PC-3 (cell line): ENCODE measurements at regions not wholly inside any gene's neighbourhood (a gene's known extent, or its start where the extent isn't known, plus 50 kb on each side); places are given as distances from the start of the nearest gene placed in this dataset.
"Not testable (repeated sequence)": the region's sequence is repeated elsewhere in the genome, so short reads cannot be mapped to it uniquely, and the experiment has no call there.

ENCODE experiments used
- ATAC-seq: fragments of 200-7000 bp; cut with Tn5 transposase; 2 replicates; pipeline ENCODE4 v1.9.1; 2020; ENCODE audit warnings: mild to moderate bottlenecking, moderate library complexity
- BruUV-seq: library from RNA; stranded (reverse); fragments of 400-500 nt; replicated peaks from 2 replicates; lab custom pipeline; 2021; lab: Mats Ljungman, UMichigan
- CTCF ChIA-PET: fragments of 300-600 bp; sonication (Branson Sonifier 250); formaldehyde crosslinking; loops from one replicate; lab custom pipeline; 2022; ENCODE audit warnings: antibody characterized with exemption; lab: Charles Lee
- POLR2A ChIA-PET: fragments of 300-600 bp; sonication (Branson Sonifier 250); formaldehyde crosslinking; loops from one replicate; lab custom pipeline; 2022; ENCODE audit warnings: antibody characterized with exemption; ENCODE audit not compliant: unreplicated experiment; lab: Charles Lee
- DNase-seq: peaks from one replicate; pipeline ENCODE4 v3.0.0-alpha.2; 2015
- H2AFZ ChIP-seq: fragments of 300-600 bp; sonication (generic); 2 replicates; pipeline ENCODE4 v1.6.0; 2016; ENCODE audit warnings: antibody characterized with exemption, low read length
- H3F3A ChIP-seq: fragments of 300-600 bp; sonication (generic); one replicate; pipeline ENCODE4 v1.6.0; 2017; ENCODE audit warnings: antibody characterized with exemption, low read length, control low read depth, mild to moderate bottlenecking; ENCODE audit not compliant: unreplicated experiment
- H3K27ac ChIP-seq: fragments of 300-600 bp; sonication (generic); 2 replicates; pipeline ENCODE4 v1.5.1; 2016; ENCODE audit warnings: mild to moderate bottlenecking, low read length
- H3K27me3 ChIP-seq: fragments of 300-600 bp; sonication (generic); 2 replicates; pipeline ENCODE4 v1.6.1; 2016; ENCODE audit warnings: low read length, mixed read lengths
- H3K36me3 ChIP-seq: fragments of 300-600 bp; sonication (generic); 2 replicates; pipeline ENCODE4 v1.6.1; 2016; ENCODE audit warnings: low read depth, mixed run types, low read length, mixed read lengths
- H3K4me1 ChIP-seq: fragments of 300-600 bp; sonication (generic); 2 replicates; pipeline ENCODE4 v1.5.1; 2016; ENCODE audit warnings: low read length; ENCODE audit not compliant: insufficient read depth
- H3K4me2 ChIP-seq: fragments of 300-600 bp; sonication (generic); 2 replicates; pipeline ENCODE4 v1.6.0; 2016; ENCODE audit warnings: low read length
- H3K4me3 ChIP-seq: fragments of 300-600 bp; sonication (generic); 2 replicates; pipeline ENCODE4 v1.5.1; 2016; ENCODE audit warnings: mild to moderate bottlenecking, low read length, mixed read lengths
- H3K79me2 ChIP-seq: fragments of 300-600 bp; sonication (generic); 2 replicates; pipeline ENCODE4 v1.6.1; 2017; ENCODE audit warnings: low read length, mixed read lengths
- H3K9ac ChIP-seq: fragments of 300-600 bp; sonication (generic); 2 replicates; pipeline ENCODE4 v1.6.0; 2016; ENCODE audit warnings: mild to moderate bottlenecking, low read length
- H3K9me2 ChIP-seq: fragments of 300-600 bp; sonication (generic); replicated peaks from 2 replicates; pipeline ENCODE4 v1.6.1; 2016; ENCODE audit warnings: mixed run types, low read length, mixed read lengths
- H3K9me3 ChIP-seq: fragments of 300-600 bp; sonication (generic); 2 replicates; pipeline ENCODE4 v1.6.1; 2016; ENCODE audit warnings: low read length, mixed read lengths
- H4K20me1 ChIP-seq: fragments of 300-600 bp; sonication (generic); 2 replicates; pipeline ENCODE4 v1.6.1; 2016; ENCODE audit warnings: low read length, mixed read lengths
- CTCF ChIP-seq: fragments of 300-600 bp; sonication (generic); conservative IDR thresholded peaks from 2 replicates; pipeline ENCODE4 v1.5.1; 2017; ENCODE audit warnings: antibody characterized with exemption, low read depth, mild to moderate bottlenecking, low read length
- EZH2 ChIP-seq: fragments of 300-600 bp; sonication (generic); IDR thresholded peaks from one replicate; pipeline ENCODE4 v1.6.1; 2017; ENCODE audit warnings: antibody characterized with exemption, mild to moderate bottlenecking, low read length; ENCODE audit not compliant: unreplicated experiment
- EZH2phosphoT487 ChIP-seq: fragments of 300-600 bp; sonication (generic); IDR thresholded peaks from 2 replicates; pipeline ENCODE4 v1.6.1; 2018; ENCODE audit warnings: mild to moderate bottlenecking, antibody characterized with exemption, low read length, borderline replicate concordance
- intact Hi-C: fragments of 100-400 bp; cut with micrococcal nuclease; formaldehyde crosslinking; loops from 2 replicates; pipeline ENCODE4 v1.9.0; 2023

DNA sequence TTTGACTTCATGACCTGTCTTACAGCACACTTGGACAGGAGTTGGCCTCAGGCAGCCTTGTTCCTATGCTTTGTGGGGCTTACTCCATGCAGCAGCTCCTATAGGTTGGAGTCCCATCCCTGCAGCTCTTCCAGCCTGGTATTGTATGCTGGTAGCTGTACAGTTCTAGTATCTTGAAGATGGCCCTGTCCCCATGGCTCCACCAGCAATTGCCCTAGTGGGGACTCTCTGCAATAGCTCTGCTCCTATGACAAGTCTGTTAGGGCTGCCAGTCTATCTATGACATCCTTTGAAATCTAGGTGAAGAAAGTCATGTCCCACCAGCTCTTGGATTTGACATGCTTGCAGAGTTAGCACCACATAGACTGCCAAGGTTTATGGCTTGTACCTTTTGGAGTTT is 252.6 kb downstream of the ANTXR2 start:
- no peak for DNase-seq
- no TSS peak for BruUV-seq

DNA sequence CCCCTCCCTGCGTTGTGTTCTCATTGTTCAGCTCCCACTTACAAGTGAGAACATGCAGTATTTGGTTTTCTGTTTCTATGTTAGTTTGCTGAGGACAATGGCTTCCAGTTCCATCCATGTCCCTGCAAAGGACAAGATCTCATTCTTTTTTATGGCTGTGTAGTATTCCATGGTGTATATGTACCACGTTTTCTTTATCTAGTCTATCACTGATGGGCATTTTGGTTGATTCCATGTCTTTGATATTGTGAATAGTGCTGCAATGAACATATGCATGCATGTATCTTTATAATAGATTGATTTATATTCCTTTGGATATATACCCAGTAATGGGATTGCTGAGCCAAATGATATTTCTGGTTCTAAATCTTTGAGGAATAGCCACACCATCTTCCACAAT is 265.1 kb downstream of the ANTXR2 start:
- POLR2A ChIA-PET = not testable (repeated sequence)

More for the DNA sequence above, 252.6 kb downstream of the ANTXR2 start:
- intact Hi-C loops = no loop called here
- H3K36me3 ChIP-seq = no peaks in the 10 kb centered on the region
- H3K4me2 ChIP-seq = no peak overlapping the region
- no peak overlapping the region for H3K4me3 ChIP-seq
- H2AFZ ChIP-seq = no peak overlapping the region
- TF ChIP-seq EZH2 (no peak), EZH2phosphoT487 (no peak), CTCF (no peak)
- H3K79me2 ChIP-seq = no peaks in the 10 kb centered on the region
- no peaks in the 10 kb centered on the region for H4K20me1 ChIP-seq
- CTCF ChIA-PET = no interaction called here
- no peaks in the 10 kb centered on the region for H3K27me3 ChIP-seq
- no peaks in the 10 kb centered on the region for H3K9me3 ChIP-seq
- no peak overlapping the region for H3K27ac ChIP-seq
- POLR2A ChIA-PET = no interaction called here
- H3K4me1 ChIP-seq = no peaks in the 10 kb centered on the region
- H3K9ac ChIP-seq = no peak overlapping the region
- ATAC-seq = no peak
- no peaks in the 10 kb centered on the region for H3F3A ChIP-seq
- no peaks in the 10 kb centered on the region for H3K9me2 ChIP-seq

DNA sequence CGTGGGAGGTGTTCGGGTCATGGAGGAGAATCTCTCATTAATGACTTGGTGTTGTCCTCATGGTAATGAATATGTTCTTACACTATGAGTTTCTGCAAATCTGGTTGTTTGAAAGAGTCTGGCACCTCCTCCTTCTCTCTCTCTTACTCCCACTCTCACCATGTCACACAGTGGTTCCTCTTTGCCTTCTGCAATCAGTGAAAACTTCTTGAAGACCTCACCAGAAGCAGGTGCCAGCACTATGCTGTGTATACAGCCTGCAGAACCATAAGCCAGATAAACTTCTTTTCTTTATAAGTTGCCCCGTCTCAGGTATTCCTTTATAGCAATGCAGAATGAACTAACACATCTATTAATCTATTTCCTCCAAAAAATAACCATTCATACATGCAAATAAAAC is 275.0 kb downstream of the ANTXR2 start:
- Histone ChIP-seq H3F3A (no peaks in the 10 kb centered on the region), H3K79me2 (no peaks in the 10 kb centered on the region), H3K9me3 (no peaks in the 10 kb centered on the region), H3K4me3 (no peak overlapping the region), H4K20me1 (no peaks in the 10 kb centered on the region), H3K9ac (no peak overlapping the region), H3K27me3 (no peaks in the 10 kb centered on the region), H3K36me3 (no peaks in the 10 kb centered on the region), H2AFZ (no peak overlapping the region), H3K9me2 (no peaks in the 10 kb centered on the region), H3K4me1 (no peaks in the 10 kb centered on the region), H3K27ac (no peak overlapping the region), H3K4me2 (no peak overlapping the region)
- no TSS peak for BruUV-seq
- POLR2A ChIA-PET = no interaction called here
- DNase-seq (no peak), ATAC-seq (no peak)
- CTCF ChIA-PET = no interaction called here
- TF ChIP-seq EZH2 = no peak
- no peak for TF ChIP-seq EZH2phosphoT487
- no peak for TF ChIP-seq CTCF
- intact Hi-C loops = no loop called here

More for the DNA sequence above, 265.1 kb downstream of the ANTXR2 start:
- ATAC-seq, H3K4me3 ChIP-seq, BruUV-seq, H3K27ac ChIP-seq, H4K20me1 ChIP-seq, H3K9me3 ChIP-seq, H3K9me2 ChIP-seq, intact Hi-C loops, H3K9ac ChIP-seq, H3F3A ChIP-seq, H3K27me3 ChIP-seq, H3K79me2 ChIP-seq, H3K4me1 ChIP-seq, H3K4me2 ChIP-seq, H3K36me3 ChIP-seq, CTCF ChIA-PET, H2AFZ ChIP-seq, DNase-seq: not testable (repeated sequence)
